ENCODE measurements at regions not wholly inside any gene's neighbourhood (a gene's known extent, or its start where the extent isn't known, plus 50 kb on each side); places are given as distances from the start of the nearest gene placed in this dataset.

- Histone ChIP-seq H3K9me1 (ENCODE audit: control insufficient read depth, insufficient read depth, low read length) (no peaks in the 10 kb centered on the region), H3K4me3 (no peak overlapping the region), H3K9ac (ENCODE audit: insufficient read depth in 1 of 2, low read depth in 2 of 2, low read length in 2 of 2) (no peak overlapping the region), H3K4me2 (ENCODE audit: insufficient read depth, low read length) (no peak overlapping the region), H3K9me3 (replicated peaks; ENCODE audit: control insufficient read depth, insufficient read depth, low read depth, low read length) (no peaks in the 10 kb centered on the region), H3K27me3 (ENCODE audit: control insufficient read depth in 2 of 2, insufficient read depth in 2 of 2, low read length in 2 of 2) (no peaks in the 10 kb centered on the region), H3K27ac (ENCODE audit: extremely low read depth, low read depth, low read length) (no peak overlapping the region), H3K36me3 (ENCODE audit: control insufficient read depth, insufficient read depth, low read length) (no peaks in the 10 kb centered on the region), H4K20me1 (replicated peaks; ENCODE audit: control insufficient read depth, insufficient read depth, low read length) (no peaks in the 10 kb centered on the region; the same call in 1 of the 2 replicates), H3K79me2 (ENCODE audit: control insufficient read depth, insufficient read depth, low read length) (no peaks in the 10 kb centered on the region), H2AFZ (ENCODE audit: low read depth, low read length) (no peak overlapping the region), H3K4me1 (replicated peaks in 1 of 2; ENCODE audit: control insufficient read depth in 2 of 2, insufficient read depth in 2 of 2, low read length in 2 of 2) (no peaks in the 10 kb centered on the region)
- in situ Hi-C loops (cut with MboI) (no loop called here), intact Hi-C loops (cut with micrococcal nuclease) (loop anchor here (5.0 kb wide), 1 partner anchor 115 kb away; no protein-coding TSS in a partner anchor)
- ChIA-PET POLR2A (interaction anchor here (0.6 to 1.1 kb wide), 3 partner anchors 19 to 188 kb away, joined by 3 read pairs; no protein-coding TSS in a partner anchor), CTCF (ENCODE audit: low intra/inter-chr PET ratio) (no interaction called here)
- DNase-seq (ENCODE audit: extremely low read depth in 1 of 4, low spot score in 3 of 4) = no peak
- WGBS (ENCODE audit: insufficient coverage, low coverage, missing lambda C conversion rate) = 0% methylated on average over 1 of the region's 1 CpG
- no TSS peak for BruUV-seq (replicated peaks)
- TF ChIP-seq ZNF561 (CRISPR knock-in tag; conservative IDR thresholded peaks at IDR 0.05) (no peak), JUNB (CRISPR knock-in tag; conservative IDR thresholded peaks at IDR 0.05) (no peak), OTX1 (CRISPR knock-in tag; IDR thresholded peaks at IDR 0.05) (no peak)
- ATAC-seq = no peak
- FAIRE-seq = no peak
These were observed 65.2 kb upstream of the TRABD2B start for GRCh38 chr1:48062353-48062752.

- ChIA-PET CTCF (ENCODE audit: low intra/inter-chr PET ratio) (interaction anchor here (0.9 to 1.7 kb wide), 2 partner anchors 63 to 322 kb away, joined by 4 to 29 read pairs; partner anchors contain the start of gene TRABD2B), POLR2A (interaction anchor here (0.6 to 0.8 kb wide), 2 partner anchors 99 to 189 kb away, joined by 3 read pairs; no protein-coding TSS in a partner anchor)
- DNase-seq (ENCODE audit: extremely low read depth in 1 of 4, low spot score in 3 of 4) (peak; percentile 53 to 67 (median 64)), FAIRE-seq (peak; percentile 69), ATAC-seq (peak; percentile 86)
- 1% methylated on average over 3 of the region's 3 CpGs for WGBS (ENCODE audit: insufficient coverage, low coverage, missing lambda C conversion rate)
- no peak overlapping the region for H2AFZ ChIP-seq (ENCODE audit: low read depth, low read length)
- no peaks in the 10 kb centered on the region; the same call in 1 of the 2 replicates for H4K20me1 ChIP-seq (replicated peaks; ENCODE audit: control insufficient read depth, insufficient read depth, low read length)
- no peaks in the 10 kb centered on the region for H3K79me2 ChIP-seq (ENCODE audit: control insufficient read depth, insufficient read depth, low read length)
- no peaks in the 10 kb centered on the region for H3K9me1 ChIP-seq (ENCODE audit: control insufficient read depth, insufficient read depth, low read length)
- no TSS peak for BruUV-seq (replicated peaks)
- H3K4me1 ChIP-seq (replicated peaks in 1 of 2; ENCODE audit: control insufficient read depth in 2 of 2, insufficient read depth in 2 of 2, low read length in 2 of 2) = no peaks in the 10 kb centered on the region
- no peak overlapping the region for H3K4me2 ChIP-seq (ENCODE audit: insufficient read depth, low read length)
- no peak overlapping the region for H3K9ac ChIP-seq (ENCODE audit: insufficient read depth in 1 of 2, low read depth in 2 of 2, low read length in 2 of 2)
- no peaks in the 10 kb centered on the region for H3K36me3 ChIP-seq (ENCODE audit: control insufficient read depth, insufficient read depth, low read length)
- H3K4me3 ChIP-seq = no peak overlapping the region
- in situ Hi-C loops (cut with MboI) (no loop called here), intact Hi-C loops (cut with micrococcal nuclease) (loop anchor here (1.0 to 5.0 kb wide), 3 partner anchors 64 to 323 kb away; partner anchors contain the start of gene TRABD2B)
- no peaks in the 10 kb centered on the region for H3K9me3 ChIP-seq (replicated peaks; ENCODE audit: control insufficient read depth, insufficient read depth, low read depth, low read length)
- H3K27ac ChIP-seq (ENCODE audit: extremely low read depth, low read depth, low read length) = no peak overlapping the region
- no peaks in the 10 kb centered on the region for H3K27me3 ChIP-seq (ENCODE audit: control insufficient read depth in 2 of 2, insufficient read depth in 2 of 2, low read length in 2 of 2)
- TF ChIP-seq RUNX1 (IDR thresholded peaks at IDR 0.05; ENCODE audit: low read depth) (no peak), MEF2D (tag; conservative IDR thresholded peaks at IDR 0.05; ENCODE audit: low read depth) (no peak)
These were observed 64.3 kb upstream of the TRABD2B start for GRCh38 chr1:48061162-48062136.

All from K562 (cell line).